ENCODE measurements at regions not wholly inside any gene's neighbourhood (a gene's known extent, or its start where the extent isn't known, plus 50 kb on each side); places are given as distances from the start of the nearest gene placed in this dataset.

DNA sequence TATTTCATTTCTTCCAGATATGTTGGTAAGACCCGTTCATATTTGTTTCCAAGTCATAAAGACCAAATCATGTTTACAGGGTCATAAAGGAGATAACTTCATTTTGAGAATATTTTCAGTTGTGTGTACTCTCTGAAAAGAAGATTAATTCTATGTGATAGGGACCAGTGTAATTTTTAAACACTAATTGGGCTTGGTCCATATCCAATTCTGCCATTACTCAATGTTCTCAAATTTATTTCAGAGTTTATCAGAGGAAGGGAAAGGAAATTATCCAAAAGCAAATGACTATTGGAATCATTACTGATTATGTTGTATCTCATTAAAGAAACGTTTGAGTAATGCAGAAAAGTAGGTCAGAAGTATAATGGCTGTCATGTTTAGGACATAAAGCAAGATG, 126.8 kb upstream of the DCN start:
- H3K4me1 ChIP-seq (ENCODE audit: insufficient read depth): no peaks in the 10 kb centered on the region
- H3K36me3 ChIP-seq (replicated peaks; ENCODE audit: insufficient read depth, low read depth): no peaks in the 10 kb centered on the region
- no peak overlapping the region for H3K4me2 ChIP-seq
- H3K4me3 ChIP-seq: no peak overlapping the region
- no peaks in the 10 kb centered on the region for H3K9me3 ChIP-seq (ENCODE audit: low read depth)
- no peak overlapping the region for H2AFZ ChIP-seq
- 60% methylated on average over 2 of the region's 2 CpGs for WGBS (ENCODE audit: low lambda C conversion rate, missing lambda C conversion rate)
- H3K9me2 ChIP-seq (replicated peaks; ENCODE audit: insufficient read depth): no peaks in the 10 kb centered on the region
- H3K27me3 ChIP-seq: no peaks in the 10 kb centered on the region
- no peak overlapping the region for H3K27ac ChIP-seq
- no peaks in the 10 kb centered on the region for H4K20me1 ChIP-seq (ENCODE audit: insufficient read depth, poor library complexity, severe bottlenecking)
- H3K79me2 ChIP-seq: no peaks in the 10 kb centered on the region
- DNase-seq (ENCODE audit: low spot score): no peak
- TF ChIP-seq EZH2phosphoT487 (IDR thresholded peaks at IDR 0.05; ENCODE audit: low read depth, severe bottlenecking, unreplicated experiment) (no peak), EZH2 (IDR thresholded peaks at IDR 0.05; ENCODE audit: borderline replicate concordance) (no peak)
- TF ChIP-seq, protein P1, sequence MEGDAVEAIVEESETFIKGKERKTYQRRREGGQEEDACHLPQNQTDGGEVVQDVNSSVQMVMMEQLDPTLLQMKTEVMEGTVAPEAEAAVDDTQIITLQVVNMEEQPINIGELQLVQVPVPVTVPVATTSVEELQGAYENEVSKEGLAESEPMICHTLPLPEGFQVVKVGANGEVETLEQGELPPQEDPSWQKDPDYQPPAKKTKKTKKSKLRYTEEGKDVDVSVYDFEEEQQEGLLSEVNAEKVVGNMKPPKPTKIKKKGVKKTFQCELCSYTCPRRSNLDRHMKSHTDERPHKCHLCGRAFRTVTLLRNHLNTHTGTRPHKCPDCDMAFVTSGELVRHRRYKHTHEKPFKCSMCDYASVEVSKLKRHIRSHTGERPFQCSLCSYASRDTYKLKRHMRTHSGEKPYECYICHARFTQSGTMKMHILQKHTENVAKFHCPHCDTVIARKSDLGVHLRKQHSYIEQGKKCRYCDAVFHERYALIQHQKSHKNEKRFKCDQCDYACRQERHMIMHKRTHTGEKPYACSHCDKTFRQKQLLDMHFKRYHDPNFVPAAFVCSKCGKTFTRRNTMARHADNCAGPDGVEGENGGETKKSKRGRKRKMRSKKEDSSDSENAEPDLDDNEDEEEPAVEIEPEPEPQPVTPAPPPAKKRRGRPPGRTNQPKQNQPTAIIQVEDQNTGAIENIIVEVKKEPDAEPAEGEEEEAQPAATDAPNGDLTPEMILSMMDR (IDR thresholded peaks at IDR 0.05; ENCODE audit: poor library complexity): no peak

DNA sequence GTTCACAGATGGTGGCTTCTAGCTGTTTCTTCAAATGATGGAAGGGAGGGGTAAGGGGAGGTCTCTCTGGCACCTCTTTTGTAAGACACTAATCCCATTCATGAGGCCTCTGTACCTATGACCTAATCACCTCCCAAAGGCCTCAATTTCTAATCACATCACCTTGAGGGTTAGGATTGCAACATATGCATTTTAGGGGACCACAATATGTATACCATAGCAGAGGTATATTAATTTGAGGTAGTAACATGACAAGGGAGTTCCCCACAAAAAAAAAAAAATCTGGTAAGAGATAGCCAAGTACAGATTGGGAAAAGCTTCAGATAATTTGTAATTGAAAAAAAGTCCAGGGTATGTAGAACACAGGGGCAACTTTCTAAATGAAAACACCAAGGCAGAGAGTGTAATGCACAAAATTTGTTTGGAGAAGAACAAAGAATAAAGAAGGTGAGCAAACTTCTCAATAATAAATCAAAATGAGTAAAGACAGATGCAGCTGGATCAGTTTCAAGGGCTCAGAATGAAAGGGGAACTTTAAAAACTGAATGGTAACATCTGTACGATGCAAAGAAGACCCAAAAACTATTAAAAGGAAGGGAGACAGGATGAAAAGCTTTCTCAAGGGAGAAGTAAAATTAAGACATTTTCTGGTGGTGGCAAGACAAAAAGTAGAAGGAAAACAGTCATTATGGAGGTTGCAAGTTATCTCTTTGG, 125.5 kb upstream of the DCN start:
- peak overlapping the region; percentile 6 for H2AFZ ChIP-seq

DNA sequence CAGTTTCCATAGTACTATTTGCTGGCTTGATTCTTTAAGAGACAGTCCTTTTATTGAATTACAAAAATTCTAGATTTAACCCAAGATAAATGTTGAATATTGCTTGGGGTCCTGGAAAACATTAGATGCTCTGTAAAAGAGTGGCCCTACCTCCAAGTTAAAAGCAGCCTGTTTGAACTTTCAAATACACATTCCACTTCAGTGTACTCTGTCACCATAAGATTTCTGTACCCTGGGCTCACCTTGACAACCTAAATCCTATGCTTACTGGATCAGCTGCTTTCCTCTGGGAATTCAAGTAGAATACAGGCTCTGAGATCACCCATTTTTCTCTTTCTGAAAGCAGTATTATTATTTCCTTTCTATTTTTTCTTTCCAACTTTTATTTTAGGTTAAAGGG, 107.7 kb upstream of the DCN start:
- Histone ChIP-seq H3K79me2 (no peaks in the 10 kb centered on the region), H3K36me3 (replicated peaks; ENCODE audit: insufficient read depth, low read depth) (no peaks in the 10 kb centered on the region), H3K9me3 (ENCODE audit: low read depth) (no peaks in the 10 kb centered on the region), H3K9me2 (replicated peaks; ENCODE audit: insufficient read depth) (no peaks in the 10 kb centered on the region), H3K4me3 (no peak overlapping the region), H3K4me1 (ENCODE audit: insufficient read depth) (no peaks in the 10 kb centered on the region), H3K27me3 (no peaks in the 10 kb centered on the region), H3K27ac (peak overlapping the region; percentile 12), H2AFZ (peak overlapping the region; percentile 26), H4K20me1 (ENCODE audit: insufficient read depth, poor library complexity, severe bottlenecking) (no peaks in the 10 kb centered on the region), H3K4me2 (peak overlapping the region; percentile 21)
- no peak for DNase-seq (ENCODE audit: low spot score)
- no peak for TF ChIP-seq EZH2phosphoT487 (IDR thresholded peaks at IDR 0.05; ENCODE audit: low read depth, severe bottlenecking, unreplicated experiment)
- TF ChIP-seq EZH2 (IDR thresholded peaks at IDR 0.05; ENCODE audit: borderline replicate concordance): no peak
- TF ChIP-seq, protein P1 (IDR thresholded peaks at IDR 0.05; ENCODE audit: poor library complexity): no peak

More for the DNA sequence above, 125.5 kb upstream of the DCN start:
- DNase-seq (ENCODE audit: low spot score): no peak
- 64% methylated on average over 1 of the region's 1 CpG for WGBS (ENCODE audit: low lambda C conversion rate, missing lambda C conversion rate)
- Histone ChIP-seq H3K4me2 (no peak overlapping the region), H3K4me1 (ENCODE audit: insufficient read depth) (no peaks in the 10 kb centered on the region), H3K79me2 (no peaks in the 10 kb centered on the region), H4K20me1 (ENCODE audit: insufficient read depth, poor library complexity, severe bottlenecking) (no peaks in the 10 kb centered on the region), H3K27me3 (no peaks in the 10 kb centered on the region), H3K4me3 (no peak overlapping the region), H3K36me3 (replicated peaks; ENCODE audit: insufficient read depth, low read depth) (no peaks in the 10 kb centered on the region), H3K27ac (no peak overlapping the region), H3K9me2 (replicated peaks; ENCODE audit: insufficient read depth) (no peaks in the 10 kb centered on the region), H3K9me3 (ENCODE audit: low read depth) (no peaks in the 10 kb centered on the region)
- TF ChIP-seq EZH2 (IDR thresholded peaks at IDR 0.05; ENCODE audit: borderline replicate concordance) (no peak), EZH2phosphoT487 (IDR thresholded peaks at IDR 0.05; ENCODE audit: low read depth, severe bottlenecking, unreplicated experiment) (no peak)
- TF ChIP-seq, protein P1 (IDR thresholded peaks at IDR 0.05; ENCODE audit: poor library complexity): no peak

All from hepatocyte (in vitro differentiated cells).